HEK293 (cell line): ENCODE measurements at regions not wholly inside any gene's neighbourhood (a gene's known extent, or its start where the extent isn't known, plus 50 kb on each side); places are given as distances from the start of the nearest gene placed in this dataset.

Experiments used
- YY1 ChIP-seq: fragments of 450-650 bp; formaldehyde crosslinking; IDR thresholded peaks from 2 replicates; pipeline ENCODE4 v1.5.1; 2018; ENCODE audit warnings: missing biosample characterization, missing genetic modification characterization
- ZBTB20 ChIP-seq: fragments of 450-650 bp; formaldehyde crosslinking; IDR thresholded peaks from 2 replicates; pipeline ENCODE4 v1.5.1; 2016; ENCODE audit warnings: missing biosample characterization, missing genetic modification characterization
- TF ChIP-seq, protein P1 (sequence below): fragments of 450-650 bp; formaldehyde crosslinking; IDR thresholded peaks from 2 replicates; pipeline ENCODE4 v1.5.1; 2016; ENCODE audit warnings: missing biosample characterization, missing genetic modification characterization, low read depth

DNA sequence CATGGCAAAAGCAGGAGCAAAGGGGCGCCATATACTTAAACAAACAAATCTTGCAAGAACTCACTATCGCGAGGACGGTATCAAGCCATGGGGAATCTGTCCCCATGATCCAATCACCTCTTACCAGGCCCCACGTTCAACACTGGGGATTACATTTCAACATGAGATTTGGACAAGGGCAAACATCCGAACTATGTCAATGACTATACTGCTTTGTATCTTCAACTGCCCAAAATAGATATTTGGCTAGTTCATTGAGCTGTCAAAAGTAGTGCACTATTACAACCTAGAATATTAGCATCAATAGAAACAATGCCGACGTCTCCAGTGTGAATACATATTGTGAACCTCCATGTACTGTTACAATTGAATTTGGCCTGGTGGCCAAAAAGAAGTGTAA lies 760.4 kb downstream of the MCTP2 start:
- TF ChIP-seq, protein P1, sequence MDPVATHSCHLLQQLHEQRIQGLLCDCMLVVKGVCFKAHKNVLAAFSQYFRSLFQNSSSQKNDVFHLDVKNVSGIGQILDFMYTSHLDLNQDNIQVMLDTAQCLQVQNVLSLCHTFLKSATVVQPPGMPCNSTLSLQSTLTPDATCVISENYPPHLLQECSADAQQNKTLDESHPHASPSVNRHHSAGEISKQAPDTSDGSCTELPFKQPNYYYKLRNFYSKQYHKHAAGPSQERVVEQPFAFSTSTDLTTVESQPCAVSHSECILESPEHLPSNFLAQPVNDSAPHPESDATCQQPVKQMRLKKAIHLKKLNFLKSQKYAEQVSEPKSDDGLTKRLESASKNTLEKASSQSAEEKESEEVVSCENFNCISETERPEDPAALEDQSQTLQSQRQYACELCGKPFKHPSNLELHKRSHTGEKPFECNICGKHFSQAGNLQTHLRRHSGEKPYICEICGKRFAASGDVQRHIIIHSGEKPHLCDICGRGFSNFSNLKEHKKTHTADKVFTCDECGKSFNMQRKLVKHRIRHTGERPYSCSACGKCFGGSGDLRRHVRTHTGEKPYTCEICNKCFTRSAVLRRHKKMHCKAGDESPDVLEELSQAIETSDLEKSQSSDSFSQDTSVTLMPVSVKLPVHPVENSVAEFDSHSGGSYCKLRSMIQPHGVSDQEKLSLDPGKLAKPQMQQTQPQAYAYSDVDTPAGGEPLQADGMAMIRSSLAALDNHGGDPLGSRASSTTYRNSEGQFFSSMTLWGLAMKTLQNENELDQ (tag by site-specific recombination) = no peak
- TF ChIP-seq ZBTB20 (tag by site-specific recombination) (no peak), YY1 (tag by site-specific recombination) (no peak)
